Endodermal cell (in vitro differentiated cells): ENCODE measurements at regions not wholly inside any gene's neighbourhood (a gene's known extent, or its start where the extent isn't known, plus 50 kb on each side); places are given as distances from the start of the nearest gene placed in this dataset.

ENCODE experiments used
- DNase-seq: peaks from one replicate; pipeline ENCODE4 v3.0.0-alpha.2; 2017
- H3K27ac ChIP-seq: 2 replicates; pipeline ENCODE4 v1.5.1; 2013; ENCODE audit warnings: mild to moderate bottlenecking, low read depth, low read length, moderate library complexity
- H3K27me3 ChIP-seq: 2 replicates; pipeline ENCODE4 v1.6.1; 2013; ENCODE audit warnings: mild to moderate bottlenecking, low read length, moderate library complexity; ENCODE audit not compliant: insufficient read depth, control insufficient read depth, poor library complexity, severe bottlenecking
- H3K36me3 ChIP-seq: 2 replicates; pipeline ENCODE4 v1.7.0; 2013; ENCODE audit warnings: mild to moderate bottlenecking, low read length, moderate library complexity; ENCODE audit not compliant: control insufficient read depth, insufficient read depth
- H3K4me1 ChIP-seq: one replicate; pipeline ENCODE4 v1.7.0; 2013; ENCODE audit warnings: low read length; ENCODE audit not compliant: control insufficient read depth, insufficient read depth
- H3K4me3 ChIP-seq: 2 replicates; pipeline ENCODE4 v1.5.1; 2013; ENCODE audit warnings: mild to moderate bottlenecking, low read length, moderate library complexity
- H3K9ac ChIP-seq: 2 replicates; pipeline ENCODE4 v1.6.1; 2013; ENCODE audit warnings: mild to moderate bottlenecking, low read length, moderate library complexity; ENCODE audit not compliant: poor library complexity, severe bottlenecking; ENCODE audit errors: extremely low read depth
- H3K9me3 ChIP-seq: 2 replicates; pipeline ENCODE4 v1.6.1; 2013; ENCODE audit warnings: mild to moderate bottlenecking, low read length, moderate library complexity; ENCODE audit not compliant: control insufficient read depth
- H3K27ac Mint-ChIP-seq: 2 replicates; pipeline ENCODE4 v1.8.0; 2020; ENCODE audit warnings: mixed read lengths
- H3K27me3 Mint-ChIP-seq: 2 replicates; pipeline ENCODE4 v1.8.0; 2021; ENCODE audit warnings: mild to moderate bottlenecking, mixed read lengths; ENCODE audit not compliant: insufficient read depth
- H3K36me3 Mint-ChIP-seq: 2 replicates; pipeline ENCODE4 v1.8.0; 2020; ENCODE audit warnings: low read depth, mixed read lengths
- H3K4me1 Mint-ChIP-seq: 2 replicates; pipeline ENCODE4 v1.8.0; 2020; ENCODE audit warnings: mixed read lengths
- H3K4me3 Mint-ChIP-seq: 2 replicates; pipeline ENCODE4 v1.8.0; 2020; ENCODE audit warnings: mild to moderate bottlenecking, moderate library complexity, mixed read lengths
- H3K9me3 Mint-ChIP-seq: 2 replicates; pipeline ENCODE4 v1.8.0; 2020; ENCODE audit warnings: mild to moderate bottlenecking, mixed read lengths
- CTCF ChIP-seq: fragments of 200-600 bp; sonication (generic); conservative IDR thresholded peaks from 2 replicates; pipeline ENCODE4 v1.5.0; 2021; ENCODE audit warnings: antibody characterized with exemption, mild to moderate bottlenecking
- WGBS, 2 experiments: methylation state at CpG; one replicate each; pipeline versions ENCODE4 v1.1.5 to v1.1.7; 2013; ENCODE audit warnings: missing lambda C conversion rate in 2 of 2, mixed read lengths in 1 of 2; ENCODE audit not compliant: insufficient coverage in 1 of 2, insufficient read length in 1 of 2; 5-methylcytosine and 5-hydroxymethylcytosine counted together

- H3K27ac Mint-ChIP-seq, result no peak overlapping the region
- Histone ChIP-seq H3K4me1 (no peaks in the 10 kb centered on the region), H3K36me3 (no peaks in the 10 kb centered on the region), H3K9ac (no peak overlapping the region), H3K27me3 (no peaks in the 10 kb centered on the region), H3K9me3 (no peaks in the 10 kb centered on the region), H3K4me3 (no peak overlapping the region), H3K27ac (no peak overlapping the region)
- H3K36me3 Mint-ChIP-seq, result peaks cover 2% of the 10 kb centered on the region
- no peak overlapping the region for H3K4me3 Mint-ChIP-seq
- no peak for TF ChIP-seq CTCF
- peaks cover 9% of the 10 kb centered on the region for H3K9me3 Mint-ChIP-seq
- peaks cover 15% of the 10 kb centered on the region for H3K4me1 Mint-ChIP-seq
- H3K27me3 Mint-ChIP-seq, result no peaks in the 10 kb centered on the region
- DNase-seq, result no peak
Measured at GRCh38 chrX:21126661-21127060, 247.6 kb upstream of the CNKSR2 start.

- H3K9me3 ChIP-seq, result no peaks in the 10 kb centered on the region
- TF ChIP-seq CTCF, result no peak
- no peaks in the 10 kb centered on the region for H3K4me1 Mint-ChIP-seq
- H3K9ac ChIP-seq, result no peak overlapping the region
- 82% methylated on average over 3 of the region's 3 CpGs; no CpG with 5 or more reads in 1 of the 2 experiments for WGBS, 2 experiments
- H3K27ac Mint-ChIP-seq, result no peak overlapping the region
- no peaks in the 10 kb centered on the region for H3K4me1 ChIP-seq
- H3K36me3 ChIP-seq, result no peaks in the 10 kb centered on the region
- no peak overlapping the region for H3K27ac ChIP-seq
- H3K4me3 Mint-ChIP-seq, result no peak overlapping the region
- H3K27me3 Mint-ChIP-seq, result no peaks in the 10 kb centered on the region
- peaks cover 20% of the 10 kb centered on the region for H3K9me3 Mint-ChIP-seq
- no peak overlapping the region for H3K4me3 ChIP-seq
- DNase-seq, result no peak
- H3K36me3 Mint-ChIP-seq, result peaks cover 2% of the 10 kb centered on the region
- H3K27me3 ChIP-seq, result no peaks in the 10 kb centered on the region
Measured at GRCh38 chrX:21131346-21131745, 242.9 kb upstream of the CNKSR2 start.

GRCh38 chrX:21131786-21132185 is 242.4 kb upstream of the CNKSR2 start:
- Histone ChIP-seq H3K36me3 (no peaks in the 10 kb centered on the region), H3K9ac (no peak overlapping the region), H3K27ac (no peak overlapping the region), H3K4me3 (no peak overlapping the region), H3K4me1 (no peaks in the 10 kb centered on the region), H3K27me3 (no peaks in the 10 kb centered on the region), H3K9me3 (no peaks in the 10 kb centered on the region)
- Mint-ChIP-seq H3K27me3 (no peaks in the 10 kb centered on the region), H3K36me3 (peaks cover 2% of the 10 kb centered on the region), H3K27ac (no peak overlapping the region), H3K4me3 (no peak overlapping the region), H3K4me1 (no peaks in the 10 kb centered on the region), H3K9me3 (peaks cover 20% of the 10 kb centered on the region)
- no CpG with 5 or more reads among the region's 2 CpGs for WGBS, 2 experiments
- DNase-seq, result no peak
- no peak for TF ChIP-seq CTCF
